NCI-H2107 (cell line): ENCODE measurements at regions not wholly inside any gene's neighbourhood (a gene's known extent, or its start where the extent isn't known, plus 50 kb on each side); places are given as distances from the start of the nearest gene placed in this dataset.

Source experiments
- DNase-seq: peaks from one replicate; lab custom pipeline; 2025; lab: John Stamatoyannopoulos, UW

DNA sequence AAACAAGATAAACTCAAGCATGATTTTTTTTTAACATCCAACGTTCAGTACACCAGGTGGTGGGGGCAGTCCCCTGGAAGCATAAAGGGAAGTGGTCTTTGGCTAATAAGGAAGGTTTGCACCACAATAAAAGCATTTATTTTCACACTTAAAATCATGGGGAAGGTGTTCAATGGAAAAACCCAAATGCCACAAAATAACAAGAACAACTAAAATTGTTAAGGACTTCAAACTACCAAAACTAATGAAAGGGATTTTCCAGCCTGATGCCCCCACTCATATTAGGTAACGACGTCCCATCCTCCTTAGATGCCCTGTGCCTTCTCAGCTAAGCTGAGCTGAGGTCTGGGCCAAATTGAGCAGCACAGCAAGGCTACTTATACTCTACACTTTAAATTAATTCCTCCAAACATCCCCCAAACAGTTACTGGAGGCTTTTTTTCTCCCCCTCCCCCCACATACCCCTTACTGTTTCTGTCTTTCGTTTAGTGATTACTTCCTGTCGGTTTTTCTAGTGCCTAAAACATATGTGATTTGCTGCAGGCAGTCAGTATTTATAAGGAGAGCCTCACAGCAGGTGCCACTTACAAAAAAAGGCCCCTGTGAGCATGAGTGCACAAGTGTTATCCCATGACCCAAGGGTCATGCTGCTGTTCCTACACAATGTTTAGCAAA lies 259.7 kb upstream of the ZNF608 start:
- DNase-seq, result no peak

DNA sequence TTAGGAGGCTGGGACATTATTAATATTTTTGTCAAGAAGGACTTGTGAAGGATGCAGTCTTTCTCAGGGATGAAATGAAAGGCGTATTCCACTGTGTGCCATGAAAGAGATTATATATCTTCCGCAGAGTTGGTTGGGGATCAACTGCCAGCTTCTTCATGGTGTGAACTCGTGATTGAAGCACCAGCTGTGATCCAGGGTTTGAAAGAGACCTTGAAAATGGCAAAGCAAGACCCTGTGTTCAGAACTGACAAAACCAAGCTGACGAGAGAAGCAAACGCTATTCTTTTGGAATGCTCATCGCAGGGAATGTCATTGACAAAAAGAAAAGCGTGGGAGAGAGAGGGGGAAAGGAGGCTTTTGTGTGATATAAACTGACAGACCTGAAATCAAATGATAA lies 263.9 kb upstream of the ZNF608 start:
- no peak for DNase-seq

DNA sequence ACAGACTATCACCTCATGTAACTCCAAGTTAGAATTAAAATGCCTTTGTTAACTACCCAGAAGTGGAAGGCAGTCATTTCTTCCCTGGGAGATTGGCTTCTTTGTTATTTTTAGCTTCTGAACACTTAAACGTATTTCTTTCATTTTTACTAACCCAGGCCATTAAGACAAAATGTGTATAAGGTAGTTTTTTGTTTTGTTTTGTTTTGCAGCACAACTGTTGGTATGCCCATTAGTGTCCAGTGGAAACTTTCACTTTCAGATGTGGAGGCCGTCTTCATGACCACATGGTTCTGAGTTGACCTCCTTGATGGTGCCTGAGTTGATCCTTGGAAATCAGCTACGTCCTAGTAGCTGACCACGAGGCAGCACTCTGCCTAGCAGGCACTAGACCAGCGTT lies 264.6 kb upstream of the ZNF608 start:
- no peak for DNase-seq

DNA sequence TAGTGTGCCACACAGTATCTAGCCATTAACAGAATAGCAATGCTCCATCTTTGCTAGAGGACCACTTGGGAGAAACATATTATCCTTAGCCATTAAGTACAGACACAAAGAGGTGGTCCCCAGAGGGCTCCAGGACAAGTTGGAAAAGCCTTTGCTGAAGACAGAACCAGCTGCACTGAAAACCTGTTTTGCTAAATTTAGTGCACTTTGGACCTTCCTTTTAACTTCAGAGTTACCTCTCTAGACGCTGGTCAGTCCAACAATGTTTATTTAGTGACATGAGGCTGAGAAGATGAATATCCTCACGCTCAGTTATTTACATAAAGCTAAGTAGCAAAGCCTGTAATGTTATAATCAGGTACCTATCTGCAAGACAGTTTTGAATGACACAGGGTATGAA lies 265.0 kb upstream of the ZNF608 start:
- no peak for DNase-seq

DNA sequence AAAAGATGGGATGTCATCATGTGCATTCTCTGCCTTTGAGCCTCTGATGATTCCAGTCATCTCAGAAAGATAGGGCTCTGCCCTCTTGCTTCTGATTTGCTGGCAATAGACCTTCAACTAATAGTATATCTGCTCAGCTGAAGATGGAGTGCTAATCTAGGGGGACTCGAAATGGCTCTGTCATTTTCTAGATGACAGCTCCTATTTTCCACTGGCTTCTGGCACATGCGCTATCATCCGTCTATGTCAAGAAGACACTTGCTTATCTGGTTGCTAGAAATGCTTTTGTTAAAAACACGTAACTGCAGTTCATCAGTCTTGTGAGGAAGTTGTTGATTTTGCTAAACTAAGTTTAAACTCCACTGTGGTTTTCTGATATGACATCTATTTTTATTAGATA lies 265.5 kb upstream of the ZNF608 start:
- no peak for DNase-seq

DNA sequence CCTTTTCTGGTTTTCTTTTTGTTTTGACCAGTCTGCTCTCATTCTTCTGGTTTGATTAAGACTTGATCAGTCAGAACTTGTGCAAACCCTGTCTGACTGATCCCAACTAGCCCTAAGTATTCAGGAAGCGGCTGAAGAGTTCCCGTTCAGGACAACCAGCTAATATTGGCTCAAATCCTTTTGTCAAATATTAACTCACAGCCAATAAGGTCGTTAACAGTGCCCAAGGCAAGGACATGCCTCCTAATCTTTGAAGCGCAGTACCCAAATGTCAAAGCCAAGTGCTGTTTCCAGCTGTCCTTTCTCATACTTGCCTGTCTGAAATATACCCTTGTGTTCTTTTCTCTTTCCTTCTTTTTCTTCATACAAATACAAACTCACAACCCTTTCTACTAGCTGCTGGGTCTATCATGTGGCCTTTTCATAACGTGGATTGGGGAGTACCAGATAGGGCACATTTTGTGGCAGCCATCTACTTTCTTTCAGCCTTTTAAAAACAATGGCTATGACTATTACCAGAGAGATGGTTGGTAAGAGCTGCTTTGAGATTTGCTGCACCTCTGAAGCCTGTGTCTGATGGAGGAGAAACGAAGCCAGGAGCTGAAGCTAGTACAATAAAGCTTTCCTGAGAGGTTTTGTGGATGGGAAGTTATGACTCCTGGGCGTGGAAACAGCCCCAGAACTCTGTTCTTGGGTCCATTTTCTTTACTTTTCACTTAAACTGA lies 266.4 kb upstream of the ZNF608 start:
- no peak for DNase-seq

DNA sequence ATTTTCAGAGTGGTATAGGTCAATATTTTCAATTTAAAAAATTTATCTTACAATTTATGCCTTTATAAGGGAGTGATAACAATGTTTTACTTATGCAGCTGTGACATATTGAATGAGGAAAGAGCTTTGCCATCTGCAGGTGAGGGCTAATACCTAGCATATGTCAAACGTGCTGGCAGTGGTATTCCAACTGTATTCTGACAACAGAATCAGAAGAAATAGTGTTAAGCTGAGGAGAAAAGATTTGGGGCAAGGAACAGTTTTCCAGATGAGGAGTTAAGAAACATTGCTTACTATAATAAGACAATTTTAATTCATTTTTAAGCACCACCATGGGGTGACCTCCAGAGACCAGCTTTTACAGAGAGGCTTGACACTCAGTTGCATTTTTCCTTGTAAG lies 267.8 kb upstream of the ZNF608 start:
- no peak for DNase-seq

DNA sequence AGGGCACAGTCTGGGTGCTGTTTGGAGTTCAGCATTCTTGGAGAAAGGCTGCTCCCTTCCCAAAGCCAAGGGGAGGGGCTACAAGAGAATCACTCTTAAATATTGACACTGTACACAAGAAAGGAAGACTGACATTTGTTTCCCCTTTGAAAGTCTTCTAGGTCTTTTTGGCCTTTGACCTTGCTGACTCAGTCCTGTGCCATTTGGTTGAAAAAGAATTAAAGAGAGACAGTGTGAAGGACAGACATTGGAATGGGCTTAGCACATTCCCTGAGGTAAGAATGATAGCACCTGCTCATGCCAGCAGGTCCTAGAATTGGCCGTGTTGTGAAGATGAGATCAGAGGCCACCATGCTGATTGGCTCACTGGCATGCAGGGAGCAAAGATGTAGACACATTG lies 271.4 kb upstream of the ZNF608 start:
- no peak for DNase-seq

DNA sequence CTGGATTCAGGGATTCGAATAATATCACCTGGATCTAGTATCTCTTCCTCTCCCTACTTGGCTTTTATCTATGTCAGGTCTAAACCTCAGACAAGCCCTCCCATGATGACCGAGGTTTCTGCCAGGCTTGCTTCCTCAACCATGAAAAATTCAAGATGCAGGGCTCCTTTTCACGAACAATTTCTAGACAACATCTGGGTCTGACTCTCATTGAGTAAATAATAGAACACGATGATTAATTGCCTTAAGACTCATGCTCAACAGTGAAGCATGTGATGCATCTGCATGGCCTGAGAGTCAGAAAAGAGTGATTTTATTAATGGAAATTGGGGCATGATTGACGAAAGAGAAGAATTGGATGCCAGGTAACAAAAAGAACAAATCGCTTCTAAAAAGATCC lies 277.2 kb upstream of the ZNF608 start:
- no peak for DNase-seq

DNA sequence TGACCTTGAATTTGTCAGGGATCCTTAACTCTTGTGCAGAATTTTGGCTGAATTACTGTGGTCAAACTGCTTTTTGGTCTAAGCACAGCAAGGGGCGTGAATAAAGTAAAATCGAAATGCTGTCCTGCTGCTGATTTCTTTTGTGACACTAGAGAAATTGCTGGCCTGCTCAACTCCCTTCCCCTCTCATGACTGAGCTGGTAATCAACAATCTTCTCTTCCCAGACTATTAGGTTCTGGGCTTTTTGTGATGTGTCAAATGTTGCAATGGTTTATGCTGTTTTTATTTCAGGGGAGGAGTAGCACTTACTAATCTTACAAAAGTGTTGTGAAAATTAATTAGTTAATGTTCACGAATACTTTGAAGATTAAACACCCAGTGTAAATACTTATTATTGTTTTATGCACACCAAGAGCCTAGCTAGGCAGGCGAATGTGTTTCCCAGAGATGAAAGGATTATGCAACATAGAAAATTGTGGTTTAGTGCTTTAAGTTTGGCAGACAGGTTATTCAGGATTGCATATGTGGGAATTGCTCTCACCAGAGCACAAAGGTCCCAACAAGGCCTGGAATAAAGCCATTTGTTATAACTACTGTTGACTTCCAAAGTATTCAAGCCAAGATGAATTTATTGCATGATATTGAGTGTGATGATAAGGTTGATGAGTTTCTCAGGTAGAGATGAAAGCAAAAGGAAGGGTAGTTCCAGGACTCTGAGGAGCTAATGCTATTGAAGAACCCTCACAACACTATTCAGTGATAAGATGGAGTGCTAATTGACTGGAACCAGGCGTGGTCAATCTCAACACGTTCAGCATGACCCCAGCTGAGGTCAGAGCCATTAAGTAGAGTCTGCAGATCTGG lies 280.7 kb upstream of the ZNF608 start:
- peak; percentile 9 for DNase-seq

DNA sequence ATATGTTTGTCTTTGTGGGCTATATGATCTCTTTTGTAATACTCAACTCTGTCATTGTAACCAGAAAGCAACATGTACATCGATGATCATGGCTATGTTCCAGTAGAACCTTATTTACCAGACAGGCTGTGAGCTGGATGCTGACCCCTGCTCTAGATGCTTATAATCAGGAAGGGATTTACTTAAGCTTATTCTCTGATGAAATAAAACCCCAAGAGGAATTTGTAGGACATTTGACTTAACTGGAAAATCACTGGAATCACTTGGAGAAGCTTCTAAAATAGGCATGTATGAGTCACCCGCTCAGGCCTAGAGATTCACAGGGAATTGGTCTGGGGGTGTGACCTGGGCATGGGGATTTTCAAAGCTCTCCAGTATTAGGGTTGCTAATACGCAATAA lies 285.8 kb upstream of the ZNF608 start:
- DNase-seq, result no peak

DNA sequence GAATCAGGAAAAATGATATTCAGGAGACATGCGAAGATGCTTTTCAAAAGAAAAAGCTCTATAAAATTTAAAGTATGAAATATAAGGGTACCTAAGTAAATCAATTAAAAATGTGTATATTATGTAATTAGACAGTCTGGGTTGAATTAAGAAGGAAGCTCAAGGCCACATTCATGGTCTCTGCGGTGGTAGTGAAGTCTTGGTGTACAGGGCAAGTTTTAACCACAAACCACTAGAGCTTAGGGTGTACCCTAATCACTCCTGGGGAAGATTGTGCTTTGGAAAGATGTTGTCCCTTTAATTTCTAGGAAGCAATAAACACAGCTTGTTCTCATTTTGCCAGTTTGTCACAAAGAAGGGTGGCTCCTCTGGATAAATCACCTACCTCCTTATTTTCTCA lies 287.2 kb upstream of the ZNF608 start:
- no peak for DNase-seq

DNA sequence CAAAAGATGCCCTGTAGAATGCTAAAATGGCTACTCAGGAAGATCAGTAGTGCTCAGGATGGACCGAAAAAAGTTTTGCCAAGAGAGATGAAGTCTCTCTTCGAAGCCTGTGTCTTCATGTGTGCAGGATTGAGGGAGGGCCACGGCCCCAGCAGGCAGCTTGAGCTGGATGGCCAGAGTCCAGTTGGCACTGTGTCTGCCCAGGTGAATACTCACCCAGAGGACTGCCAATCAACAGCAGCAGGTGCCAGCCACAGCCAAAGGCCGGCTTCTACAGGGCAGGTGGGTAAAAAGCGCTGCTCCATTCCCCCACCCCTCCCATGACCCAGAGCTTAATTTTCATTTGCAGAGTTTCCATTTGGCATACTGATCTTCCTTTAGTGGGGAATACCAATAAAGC lies 287.9 kb upstream of the ZNF608 start:
- DNase-seq, result no peak

DNA sequence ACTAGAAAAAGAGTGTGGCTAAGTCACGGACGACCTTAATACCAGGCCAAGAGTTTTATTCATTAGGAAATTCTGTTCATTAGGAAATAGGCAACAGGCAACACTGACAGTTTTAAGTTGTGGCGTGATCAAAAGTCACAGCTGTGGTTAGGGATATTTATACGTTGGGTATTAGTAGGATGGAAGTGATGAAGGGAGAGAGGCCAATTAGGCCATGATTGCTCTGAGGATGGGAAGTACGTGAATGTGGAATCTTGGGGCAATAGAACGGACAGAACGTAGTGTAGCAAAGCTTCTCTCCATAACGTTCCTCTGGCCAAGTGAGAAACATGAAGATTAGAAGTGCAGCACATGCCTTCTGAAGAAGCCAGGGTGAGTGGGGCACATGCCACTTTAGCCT lies 290.1 kb upstream of the ZNF608 start:
- no peak for DNase-seq

DNA sequence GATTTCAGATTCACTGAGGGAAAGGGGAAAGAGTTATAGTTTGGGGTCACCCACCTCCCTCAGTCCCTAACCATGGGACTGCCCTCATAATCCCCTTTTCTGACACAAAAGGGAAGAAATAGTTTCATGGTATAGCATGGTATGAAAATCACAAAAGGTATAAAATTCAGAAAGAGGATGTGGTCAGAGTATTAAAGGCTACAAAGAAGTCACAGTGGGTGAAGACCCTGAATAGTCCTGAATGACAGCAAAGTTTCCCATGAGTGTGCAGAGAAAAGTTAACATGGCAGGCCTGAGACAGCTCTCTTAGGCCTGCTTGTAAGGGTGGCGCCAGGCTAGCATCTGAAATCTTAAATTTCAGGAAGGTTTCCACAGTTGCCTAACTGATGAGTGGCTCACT lies 290.6 kb upstream of the ZNF608 start:
- DNase-seq, result no peak

DNA sequence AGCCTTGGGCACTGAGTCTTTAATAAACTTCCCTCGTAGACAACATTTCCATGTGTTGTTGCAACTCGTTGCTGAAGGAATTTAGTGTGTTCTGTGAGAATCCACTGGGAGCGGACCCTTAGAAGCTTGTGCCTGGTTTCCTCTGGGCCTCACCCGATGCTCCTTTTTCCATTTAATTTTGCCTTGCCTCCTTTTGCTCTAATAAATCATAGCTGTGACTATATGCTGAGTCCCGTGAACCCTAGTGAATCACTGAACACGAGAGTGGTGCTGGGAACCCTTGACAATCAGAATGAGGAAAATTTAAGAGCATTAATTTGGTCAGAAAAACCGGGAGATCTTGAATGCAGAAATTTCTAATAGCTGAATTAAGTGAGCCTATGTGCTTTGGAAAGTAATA lies 291.1 kb upstream of the ZNF608 start:
- DNase-seq, result no peak

DNA sequence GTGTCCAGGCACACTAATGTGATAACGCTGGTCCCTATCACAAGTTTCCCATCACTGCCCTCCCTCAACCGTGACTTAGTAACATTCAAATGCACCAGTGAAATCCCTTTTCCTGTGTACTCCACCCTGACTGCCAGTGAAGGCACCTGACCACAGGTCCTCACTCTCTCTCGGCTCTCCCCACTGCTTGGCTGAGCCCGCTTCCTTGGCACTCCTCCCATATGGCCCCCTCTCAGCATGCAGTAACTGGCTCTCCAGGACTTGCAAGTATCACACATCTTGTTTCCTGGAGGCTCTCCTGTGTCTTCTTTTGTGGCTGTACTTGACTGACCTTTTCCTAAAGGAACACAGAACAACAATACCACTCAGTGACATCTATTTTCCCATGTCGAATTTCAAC lies 292.0 kb upstream of the ZNF608 start:
- no peak for DNase-seq

DNA sequence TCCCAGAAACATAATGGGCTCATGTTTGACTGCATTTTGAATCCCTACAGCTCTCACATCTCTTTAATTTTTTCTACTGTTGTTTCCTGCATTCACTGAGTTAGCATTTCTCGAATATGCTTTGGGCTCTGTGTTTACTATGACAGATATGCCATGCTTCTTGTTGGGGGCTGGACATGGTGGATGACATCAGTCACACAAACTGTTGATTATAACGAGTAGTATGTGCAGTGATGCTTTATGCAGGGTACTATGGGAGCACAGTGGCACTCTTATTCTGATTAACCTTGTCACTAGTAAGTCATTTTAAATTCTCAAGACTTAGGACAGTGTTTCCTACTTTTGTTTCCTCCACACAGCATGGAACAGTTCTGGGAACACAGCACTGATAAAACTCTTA lies 295.4 kb upstream of the ZNF608 start:
- no peak for DNase-seq

DNA sequence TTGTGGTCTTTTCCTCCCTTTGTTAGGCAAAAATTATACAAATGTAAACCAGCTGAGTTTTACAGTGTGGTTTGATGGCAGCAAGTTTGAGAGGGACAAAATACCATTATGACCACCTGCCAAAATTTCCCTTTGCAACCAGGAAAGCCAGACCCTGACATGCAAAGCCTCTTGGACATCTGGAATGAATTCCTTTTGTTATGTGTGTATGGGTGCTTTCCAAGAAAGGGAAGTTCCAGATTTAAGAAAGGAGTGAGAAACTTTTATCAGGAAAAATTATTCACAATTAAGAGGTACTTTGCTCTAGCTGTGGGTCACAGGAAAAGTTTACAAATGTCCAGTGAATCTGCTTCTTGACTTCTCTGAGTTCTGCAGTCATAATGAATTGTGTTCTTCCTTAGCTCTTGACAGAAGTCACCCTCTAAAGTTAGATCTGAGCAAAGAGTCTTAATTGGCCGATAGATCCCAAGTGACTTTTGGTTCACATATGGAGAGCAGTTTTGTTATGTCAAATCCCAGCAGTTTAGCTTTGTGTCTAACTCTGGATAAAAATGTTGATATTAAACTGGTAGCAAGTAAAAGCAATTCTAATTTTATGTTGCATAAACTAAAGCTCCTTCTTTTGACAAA lies 295.9 kb upstream of the ZNF608 start:
- no peak for DNase-seq

DNA sequence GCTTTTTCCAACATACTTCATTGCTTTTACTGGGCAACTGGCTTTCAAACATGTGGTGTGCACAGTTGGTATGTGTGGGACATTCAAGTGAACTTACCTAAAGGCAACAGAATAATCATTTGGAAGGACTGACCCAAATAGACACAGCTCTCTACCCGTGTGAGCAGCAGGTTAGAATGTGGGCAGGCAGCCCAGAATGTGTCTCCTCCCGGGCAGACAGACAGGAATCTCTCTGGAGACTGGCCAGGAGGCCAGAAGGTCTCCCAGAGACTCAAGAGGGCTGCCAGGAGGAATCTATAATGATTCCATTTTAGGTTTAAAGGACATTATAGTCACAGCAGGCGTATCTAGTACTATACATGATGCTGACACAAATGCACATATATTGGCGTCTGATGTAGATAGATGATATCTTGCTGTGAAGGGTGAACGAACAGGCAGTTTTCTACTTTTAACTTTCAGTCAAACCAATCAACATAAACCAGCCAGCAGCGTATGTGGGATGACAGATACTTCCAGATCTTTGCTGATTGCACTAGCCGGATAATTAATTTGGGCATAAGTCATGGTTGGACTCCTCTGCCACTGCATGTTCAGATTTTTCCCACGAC lies 297.4 kb upstream of the ZNF608 start:
- DNase-seq, result no peak

DNA sequence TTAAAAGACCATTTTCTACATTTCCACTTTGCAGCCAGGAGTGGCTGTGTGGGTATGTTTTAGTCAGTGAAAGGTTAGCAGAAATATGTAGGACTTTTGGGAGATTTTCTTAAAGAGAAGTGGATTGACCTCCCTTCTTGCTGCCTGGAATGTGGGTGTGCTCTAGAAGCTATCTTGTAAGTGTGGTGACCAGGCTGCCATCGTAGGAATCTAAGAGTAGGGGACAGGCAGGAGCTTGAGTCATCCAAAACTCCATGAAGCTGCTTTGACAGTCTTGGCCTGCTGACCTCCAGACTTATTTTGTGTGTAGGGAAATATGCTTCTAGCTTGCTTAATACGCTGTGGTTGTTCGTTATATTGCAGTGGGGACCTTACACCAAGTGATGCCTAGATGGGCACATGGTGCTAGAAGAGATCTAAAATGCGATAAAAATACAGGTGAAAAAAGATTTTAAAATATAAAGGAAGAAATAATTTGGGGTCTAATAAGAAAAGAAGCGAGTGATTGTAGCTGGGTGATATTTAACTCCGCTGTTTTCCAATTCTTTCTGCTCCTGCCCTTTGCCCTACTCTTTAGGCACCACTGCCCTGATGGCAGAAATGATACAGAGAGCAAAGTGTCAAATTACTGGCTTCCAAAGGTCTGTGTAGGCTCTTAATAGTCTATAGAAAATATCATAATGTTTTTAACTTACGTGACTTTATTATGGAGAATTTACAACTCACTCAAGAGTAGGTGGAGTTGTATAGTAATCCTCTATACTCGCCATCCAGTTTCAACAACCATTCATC lies 298.2 kb upstream of the ZNF608 start:
- DNase-seq, result no peak
